ENCODE measurements at regions not wholly inside any gene's neighbourhood (a gene's known extent, or its start where the extent isn't known, plus 50 kb on each side); places are given as distances from the start of the nearest gene placed in this dataset.

DNA sequence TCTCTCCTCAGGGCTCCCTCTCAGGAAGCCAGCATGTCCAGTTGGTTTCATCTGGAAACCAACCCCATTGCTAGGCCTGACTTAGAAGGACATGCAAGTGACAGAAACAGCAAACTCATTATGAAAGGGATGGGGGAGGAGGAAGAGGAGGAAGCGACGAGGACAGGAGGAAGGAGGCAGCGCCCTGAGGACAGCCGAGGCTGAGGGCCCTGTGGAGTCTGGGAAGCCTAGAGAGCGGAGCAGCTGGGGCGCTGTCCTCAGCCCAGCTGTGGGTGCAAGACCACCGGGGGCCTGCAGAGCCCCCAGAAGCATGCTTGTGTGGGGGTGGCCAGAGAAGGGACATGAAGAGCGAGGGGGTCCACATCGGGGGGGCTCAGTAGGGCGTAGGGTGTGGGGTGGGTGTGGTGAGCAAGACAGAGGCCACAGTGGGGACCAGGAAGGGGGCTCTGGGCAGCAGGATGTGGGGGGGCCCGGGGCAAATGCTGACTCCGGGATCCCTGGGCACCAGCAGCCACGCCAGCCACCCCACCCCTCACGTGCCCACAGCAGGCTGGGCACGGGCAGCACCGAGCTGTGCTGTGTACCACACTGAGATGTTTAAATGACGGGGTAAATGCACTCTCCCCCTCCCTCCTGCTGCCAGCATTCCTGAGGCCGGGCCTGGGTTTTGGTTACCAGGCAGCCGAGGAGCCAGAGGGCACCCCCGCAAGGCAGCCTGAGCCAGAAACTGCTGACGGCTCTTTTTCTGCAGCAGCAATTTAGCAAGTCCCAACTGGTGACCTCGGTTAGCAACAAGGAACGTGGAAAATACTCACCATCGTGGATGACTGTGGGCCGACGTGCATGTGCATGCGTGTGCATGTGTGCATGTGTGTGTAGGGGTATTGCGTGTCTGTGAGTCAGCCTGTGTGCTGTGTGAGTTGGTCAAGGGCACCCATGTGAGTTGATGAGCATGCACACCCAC lies 82.7 kb upstream of the LINC01488 start:
- no peak for TF ChIP-seq JUN (IDR thresholded peaks at IDR 0.05; ENCODE audit: low read depth, low read length)
- no peak for TF ChIP-seq TCF12 (IDR thresholded peaks at IDR 0.05; ENCODE audit: low read depth, low read length)
- no peak for TF ChIP-seq POLR2A (IDR thresholded peaks at IDR 0.05; ENCODE audit: control extremely low read depth in 1 of 2, low read depth in 2 of 2, low read length in 2 of 2)
- TF ChIP-seq POLR2AphosphoS5 (IDR thresholded peaks at IDR 0.05; ENCODE audit: low read depth, low read length) = no peak
- TF ChIP-seq, protein P1, sequence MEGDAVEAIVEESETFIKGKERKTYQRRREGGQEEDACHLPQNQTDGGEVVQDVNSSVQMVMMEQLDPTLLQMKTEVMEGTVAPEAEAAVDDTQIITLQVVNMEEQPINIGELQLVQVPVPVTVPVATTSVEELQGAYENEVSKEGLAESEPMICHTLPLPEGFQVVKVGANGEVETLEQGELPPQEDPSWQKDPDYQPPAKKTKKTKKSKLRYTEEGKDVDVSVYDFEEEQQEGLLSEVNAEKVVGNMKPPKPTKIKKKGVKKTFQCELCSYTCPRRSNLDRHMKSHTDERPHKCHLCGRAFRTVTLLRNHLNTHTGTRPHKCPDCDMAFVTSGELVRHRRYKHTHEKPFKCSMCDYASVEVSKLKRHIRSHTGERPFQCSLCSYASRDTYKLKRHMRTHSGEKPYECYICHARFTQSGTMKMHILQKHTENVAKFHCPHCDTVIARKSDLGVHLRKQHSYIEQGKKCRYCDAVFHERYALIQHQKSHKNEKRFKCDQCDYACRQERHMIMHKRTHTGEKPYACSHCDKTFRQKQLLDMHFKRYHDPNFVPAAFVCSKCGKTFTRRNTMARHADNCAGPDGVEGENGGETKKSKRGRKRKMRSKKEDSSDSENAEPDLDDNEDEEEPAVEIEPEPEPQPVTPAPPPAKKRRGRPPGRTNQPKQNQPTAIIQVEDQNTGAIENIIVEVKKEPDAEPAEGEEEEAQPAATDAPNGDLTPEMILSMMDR (IDR thresholded peaks at IDR 0.05; ENCODE audit: control extremely low read depth in 1 of 3, insufficient read depth in 1 of 3, low read depth in 1 of 3, low read length in 3 of 3) = no peak
- TF ChIP-seq CEBPB (IDR thresholded peaks at IDR 0.05; ENCODE audit: low read depth, low read length) = no peak

All from H1 (cell line).